H9 (cell line): ENCODE measurements at regions not wholly inside any gene's neighbourhood (a gene's known extent, or its start where the extent isn't known, plus 50 kb on each side); places are given as distances from the start of the nearest gene placed in this dataset.

Experiments
- DNase-seq: peaks from one replicate; pipeline ENCODE4 v3.0.0-alpha.2; 2017
- H2AFZ ChIP-seq: one replicate; pipeline ENCODE4 v1.6.1; 2013; ENCODE audit warnings: mild to moderate bottlenecking, low read length, control low read depth, moderate library complexity
- H2AK5ac ChIP-seq: 2 replicates; pipeline ENCODE4 v1.6.1; 2013; ENCODE audit warnings: low read length, control low read depth, mixed read lengths; ENCODE audit not compliant: insufficient read length
- H2BK120ac ChIP-seq: one replicate; pipeline ENCODE4 v1.6.1; 2013; ENCODE audit warnings: low read depth, mild to moderate bottlenecking, low read length, control low read depth, inconsistent platforms; ENCODE audit not compliant: poor library complexity, severe bottlenecking
- H2BK12ac ChIP-seq: 2 replicates; pipeline ENCODE4 v1.6.1; 2013; ENCODE audit warnings: low read length, control low read depth, mixed read lengths, low read depth; ENCODE audit not compliant: insufficient read length
- H2BK15ac ChIP-seq: 2 replicates; pipeline ENCODE4 v1.6.1; 2013; ENCODE audit warnings: low read depth, low read length, control low read depth
- H2BK20ac ChIP-seq: one replicate; pipeline ENCODE4 v1.6.1; 2013; ENCODE audit warnings: low read depth, mild to moderate bottlenecking, low read length, control low read depth, inconsistent platforms; ENCODE audit not compliant: poor library complexity, severe bottlenecking
- H2BK5ac ChIP-seq: 2 replicates; pipeline ENCODE4 v1.6.1; 2013; ENCODE audit warnings: low read length, control low read depth, mixed read lengths; ENCODE audit not compliant: insufficient read length
- H3K14ac ChIP-seq: 2 replicates; pipeline ENCODE4 v1.6.1; 2013; ENCODE audit warnings: low read length, control low read depth; ENCODE audit not compliant: insufficient read depth
- H3K18ac ChIP-seq: 2 replicates; pipeline ENCODE4 v1.6.1; 2013; ENCODE audit warnings: low read depth, mild to moderate bottlenecking, mixed read lengths, low read length, control low read depth; ENCODE audit not compliant: insufficient read length
- H3K23ac ChIP-seq: 2 replicates; pipeline ENCODE4 v1.6.1; 2013; ENCODE audit warnings: low read length, control low read depth, mixed read lengths, low read depth; ENCODE audit not compliant: insufficient read length
- H3K23me2 ChIP-seq: 2 replicates; pipeline ENCODE4 v1.6.1; 2013; ENCODE audit warnings: low read depth, mild to moderate bottlenecking, mixed read lengths, low read length, control low read depth; ENCODE audit not compliant: insufficient read length, poor library complexity, severe bottlenecking
- H3K27ac ChIP-seq: 2 replicates; pipeline ENCODE4 v1.5.1; 2013; ENCODE audit warnings: low read length, control low read depth, mixed read lengths, low read depth; ENCODE audit not compliant: insufficient read length
- H3K27me3 ChIP-seq: 2 replicates; pipeline ENCODE4 v1.6.1; 2013; ENCODE audit warnings: low read length, control low read depth, inconsistent platforms; ENCODE audit not compliant: insufficient read depth
- H3K4ac ChIP-seq: 2 replicates; pipeline ENCODE4 v1.6.1; 2013; ENCODE audit warnings: low read depth, mild to moderate bottlenecking, control low read depth, inconsistent platforms, low read length, moderate library complexity
- H3K4me1 ChIP-seq: 2 replicates; pipeline ENCODE4 v1.6.1; 2013; ENCODE audit warnings: low read length, control low read depth, inconsistent platforms; ENCODE audit not compliant: insufficient read depth
- H3K4me2 ChIP-seq: 2 replicates; pipeline ENCODE4 v1.6.1; 2013; ENCODE audit warnings: low read length, control low read depth, mixed read lengths; ENCODE audit not compliant: insufficient read length, insufficient read depth
- H3K56ac ChIP-seq: 2 replicates; pipeline ENCODE4 v1.6.1; 2013; ENCODE audit warnings: low read depth, mild to moderate bottlenecking, mixed read lengths, low read length, control low read depth; ENCODE audit not compliant: insufficient read length
- H3K79me1 ChIP-seq: 2 replicates; pipeline ENCODE4 v1.6.1; 2013; ENCODE audit warnings: low read depth, mild to moderate bottlenecking, moderate library complexity, low read length, control low read depth, inconsistent platforms; ENCODE audit not compliant: insufficient read depth, poor library complexity, severe bottlenecking
- H3K79me2 ChIP-seq: 2 replicates; pipeline ENCODE4 v1.6.1; 2013; ENCODE audit warnings: low read length, control low read depth, inconsistent platforms; ENCODE audit not compliant: insufficient read depth
- H3K9ac ChIP-seq: 2 replicates; pipeline ENCODE4 v1.6.1; 2013; ENCODE audit warnings: low read length, control low read depth, mixed read lengths; ENCODE audit not compliant: insufficient read length; ENCODE audit errors: extremely low read depth
- H3K9me3 ChIP-seq: one replicate; pipeline ENCODE4 v1.6.1; 2013; ENCODE audit warnings: low read depth, low read length, inconsistent platforms; ENCODE audit not compliant: control insufficient read depth
- H3T11ph ChIP-seq: one replicate; pipeline ENCODE4 v1.6.1; 2013; ENCODE audit warnings: mild to moderate bottlenecking, low read length, control low read depth, inconsistent platforms
- H4K20me1 ChIP-seq: one replicate; pipeline ENCODE4 v1.6.1; 2013; ENCODE audit not compliant: control insufficient read depth, insufficient read length, insufficient read depth
- H4K5ac ChIP-seq: 2 replicates; pipeline ENCODE4 v1.6.1; 2013; ENCODE audit warnings: low read depth, mild to moderate bottlenecking, mixed read lengths, low read length, control low read depth; ENCODE audit not compliant: insufficient read length
- H4K8ac ChIP-seq: replicated peaks from 2 replicates; pipeline ENCODE4 v1.6.1; 2013; ENCODE audit warnings: low read length, control low read depth, mixed read lengths, low read depth; ENCODE audit not compliant: insufficient read length
- H4K91ac ChIP-seq: 2 replicates; pipeline ENCODE4 v1.6.1; 2013; ENCODE audit warnings: low read depth, mild to moderate bottlenecking, moderate library complexity, mixed read lengths, low read length, control low read depth; ENCODE audit not compliant: insufficient read length
- H3K27ac Mint-ChIP-seq, 3 experiments: 2 replicates in 2 of 3; 3 replicates in 1 of 3; pipeline ENCODE4 v1.8.0; 2020 to 2021; ENCODE audit warnings: mixed read lengths in 3 of 3, mild to moderate bottlenecking in 1 of 3, moderate library complexity in 1 of 3
- H3K27me3 Mint-ChIP-seq: 2 replicates; pipeline ENCODE4 v1.8.0; 2021; ENCODE audit warnings: low read depth, mild to moderate bottlenecking, moderate library complexity, mixed read lengths
- H3K36me3 Mint-ChIP-seq, 3 experiments: 2 replicates in 2 of 3; 3 replicates in 1 of 3; pipeline ENCODE4 v1.8.0; 2020 to 2021; ENCODE audit warnings: low read depth in 3 of 3, mixed read lengths in 3 of 3; ENCODE audit not compliant: insufficient read depth in 1 of 3
- H3K4me1 Mint-ChIP-seq, 2 experiments: 2 replicates each; pipeline ENCODE4 v1.8.0; 2020; ENCODE audit warnings: mixed read lengths in 2 of 2
- H3K4me3 Mint-ChIP-seq, 2 experiments: 2 replicates in 1 of 2; 3 replicates in 1 of 2; pipeline ENCODE4 v1.8.0; 2020 to 2021; ENCODE audit warnings: mild to moderate bottlenecking in 2 of 2, mixed read lengths in 2 of 2, moderate library complexity in 1 of 2
- H3K9me3 Mint-ChIP-seq, 2 experiments: 2 replicates in 1 of 2; 3 replicates in 1 of 2; pipeline ENCODE4 v1.8.0; 2020; ENCODE audit warnings: mild to moderate bottlenecking in 2 of 2, mixed read lengths in 2 of 2, moderate library complexity in 1 of 2
- CTCF ChIP-seq: fragments of 200-600 bp; sonication (generic); conservative IDR thresholded peaks from 3 replicates; pipeline ENCODE4 v1.8.0; 2021; ENCODE audit warnings: antibody characterized with exemption, mild to moderate bottlenecking
- WGBS: extraction: QIAGEN DNeasy Blood & Tissue Kit; methylation state at CpG from one replicate; pipeline ENCODE4 v1.1.7; 2013; ENCODE audit warnings: missing lambda C conversion rate, low lambda C conversion rate, mixed read lengths; ENCODE audit not compliant: insufficient read length; ENCODE audit errors: extremely low coverage; 5-methylcytosine and 5-hydroxymethylcytosine counted together

GRCh38 chr7:155208681-155209477 is 88.8 kb upstream of the INSIG1 start:
- Histone ChIP-seq H3K18ac (no peak overlapping the region), H3K79me2 (no peaks in the 10 kb centered on the region), H2BK5ac (no peak overlapping the region), H2BK20ac (no peak overlapping the region), H2BK15ac (no peak overlapping the region), H3K23ac (no peak overlapping the region), H4K91ac (no peak overlapping the region), H3T11ph (no peak overlapping the region), H3K27me3 (no peaks in the 10 kb centered on the region), H3K14ac (no peak overlapping the region; the same call in 1 of the 2 replicates), H3K56ac (no peak overlapping the region), H4K20me1 (no peaks in the 10 kb centered on the region), H3K4me1 (no peaks in the 10 kb centered on the region; the same call in 1 of the 2 replicates), H2AFZ (no peak overlapping the region), H3K79me1 (no peaks in the 10 kb centered on the region), H3K9me3 (no peaks in the 10 kb centered on the region), H2AK5ac (no peak overlapping the region), H2BK120ac (no peak overlapping the region), H3K4me2 (no peak overlapping the region), H4K5ac (no peak overlapping the region), H3K23me2 (peaks cover 4% of the 10 kb centered on the region), H3K9ac (no peak overlapping the region), H2BK12ac (no peak overlapping the region), H3K27ac (no peak overlapping the region), H3K4ac (no peak overlapping the region), H4K8ac (no peak overlapping the region)
- peaks cover 6% of the 10 kb centered on the region for H3K27me3 Mint-ChIP-seq
- no CpG with 5 or more reads among the region's 15 CpGs for WGBS
- H3K36me3 Mint-ChIP-seq, result peaks cover 0 to 2% (median 0%) of the 10 kb centered on the region in 3 experiments; a peak in 4 of 7 replicates
- no peak overlapping the region for H3K4me3 Mint-ChIP-seq
- DNase-seq, result no peak
- H3K9me3 Mint-ChIP-seq, result peaks cover 9 to 13% of the 10 kb centered on the region in 2 experiments
- H3K4me1 Mint-ChIP-seq, result peaks cover 17 to 28% of the 10 kb centered on the region in 2 experiments
- TF ChIP-seq CTCF, result no peak
- H3K27ac Mint-ChIP-seq, result no peak overlapping the region
